ENCODE measurements at regions not wholly inside any gene's neighbourhood (a gene's known extent, or its start where the extent isn't known, plus 50 kb on each side); places are given as distances from the start of the nearest gene placed in this dataset.
"Not testable (repeated sequence)": the region's sequence is repeated elsewhere in the genome, so short reads cannot be mapped to it uniquely, and the experiment has no call there.

DNA sequence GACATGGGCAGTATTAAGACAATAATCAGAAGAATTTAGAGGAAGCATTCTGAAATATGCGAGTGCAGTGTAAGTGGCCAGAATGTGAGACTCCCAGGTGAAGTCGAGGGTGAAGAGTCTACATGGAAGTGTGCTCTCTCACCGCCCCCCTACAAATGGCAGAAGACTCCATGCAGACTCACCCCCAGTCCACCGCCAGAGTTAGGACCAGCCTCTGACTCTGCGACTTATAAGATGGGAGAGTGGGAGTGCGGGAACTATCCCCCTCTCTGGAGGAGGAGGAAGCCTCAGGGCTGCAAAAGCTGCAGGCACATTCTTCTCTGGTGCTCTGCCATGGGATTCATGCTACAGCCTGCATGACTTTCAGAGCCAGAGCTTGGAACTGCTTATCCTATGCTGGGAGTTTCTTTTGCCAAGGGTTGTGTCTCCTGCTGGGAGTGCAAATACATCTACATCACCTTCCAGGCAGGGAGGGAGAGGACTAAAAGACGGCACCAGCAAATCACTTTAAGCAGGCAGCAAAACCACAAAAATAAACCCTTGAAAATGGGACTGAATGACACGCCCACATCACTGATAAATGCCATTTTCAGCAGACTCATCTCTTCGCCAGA, 206.7 kb upstream of the SULF2 start:
- no peak for DNase-seq

DNA sequence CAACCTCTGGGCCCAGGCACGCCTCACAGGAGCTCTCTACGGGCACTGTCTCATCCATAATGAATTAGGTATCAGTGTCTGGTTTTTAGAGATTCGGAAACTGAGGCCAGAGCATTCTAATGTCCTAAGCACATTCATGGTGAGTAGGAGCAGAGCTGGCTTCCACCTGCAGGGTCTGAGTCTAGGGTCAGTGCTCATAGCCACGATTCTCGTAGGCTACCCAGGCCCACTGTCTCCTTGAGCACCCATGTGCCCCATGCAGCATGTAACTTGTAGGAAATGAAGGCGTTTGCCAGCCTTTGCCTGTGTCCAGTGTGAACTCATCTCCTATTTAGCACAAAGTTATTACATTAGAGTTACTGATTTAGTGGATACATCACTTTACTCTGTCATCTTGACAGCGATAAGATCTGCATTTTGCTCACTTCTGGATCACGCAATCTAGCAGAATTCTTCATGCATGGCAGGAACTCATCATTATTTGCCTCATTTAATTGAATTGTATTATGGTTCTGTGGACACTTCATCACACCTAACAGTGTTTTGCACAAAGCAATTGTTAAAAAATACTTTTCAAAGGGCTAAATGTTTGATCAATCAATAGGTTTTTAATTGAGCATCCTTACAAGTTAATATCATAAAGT, 205.3 kb upstream of the SULF2 start:
- no peak for DNase-seq

DNA sequence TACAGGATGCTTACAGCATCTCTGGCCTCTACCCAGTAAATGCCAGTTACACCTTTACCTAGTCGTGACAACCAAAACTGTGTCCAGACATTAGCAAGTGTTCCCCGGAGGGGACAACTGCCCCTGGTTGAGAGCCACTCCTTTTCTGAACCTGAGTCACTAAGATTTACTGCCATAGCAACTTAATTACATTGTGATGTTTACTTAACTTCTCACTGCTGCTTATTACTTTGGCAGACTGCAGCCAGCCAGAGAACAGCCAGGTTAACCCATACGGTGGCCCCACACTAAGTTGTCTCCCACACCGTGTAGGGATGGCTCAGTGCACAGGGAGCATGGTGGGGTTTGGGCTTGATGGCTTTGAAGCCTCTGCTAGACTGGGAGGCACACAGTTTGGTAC, 204.7 kb upstream of the SULF2 start:
- DNase-seq = no peak

DNA sequence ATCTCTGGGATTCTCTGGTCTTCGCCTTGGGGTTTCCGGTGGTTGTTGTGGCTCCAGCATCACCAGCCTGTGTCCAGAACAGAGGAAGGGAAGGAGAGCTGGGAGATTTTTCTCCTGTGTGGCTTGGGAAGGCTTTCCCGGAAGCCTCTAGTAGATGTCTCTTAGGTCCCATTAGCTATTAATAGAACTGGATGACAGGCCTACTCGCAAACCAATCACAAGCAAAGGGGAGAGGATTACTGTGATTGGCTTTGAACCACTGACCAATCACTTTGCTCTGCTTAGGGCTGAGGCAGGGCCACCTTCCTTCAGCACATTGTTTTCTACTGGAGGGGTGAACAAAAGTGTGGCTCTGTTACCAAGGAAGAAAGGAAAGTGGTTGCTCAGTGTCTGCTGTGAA, 203.4 kb upstream of the SULF2 start:
- DNase-seq = no peak

DNA sequence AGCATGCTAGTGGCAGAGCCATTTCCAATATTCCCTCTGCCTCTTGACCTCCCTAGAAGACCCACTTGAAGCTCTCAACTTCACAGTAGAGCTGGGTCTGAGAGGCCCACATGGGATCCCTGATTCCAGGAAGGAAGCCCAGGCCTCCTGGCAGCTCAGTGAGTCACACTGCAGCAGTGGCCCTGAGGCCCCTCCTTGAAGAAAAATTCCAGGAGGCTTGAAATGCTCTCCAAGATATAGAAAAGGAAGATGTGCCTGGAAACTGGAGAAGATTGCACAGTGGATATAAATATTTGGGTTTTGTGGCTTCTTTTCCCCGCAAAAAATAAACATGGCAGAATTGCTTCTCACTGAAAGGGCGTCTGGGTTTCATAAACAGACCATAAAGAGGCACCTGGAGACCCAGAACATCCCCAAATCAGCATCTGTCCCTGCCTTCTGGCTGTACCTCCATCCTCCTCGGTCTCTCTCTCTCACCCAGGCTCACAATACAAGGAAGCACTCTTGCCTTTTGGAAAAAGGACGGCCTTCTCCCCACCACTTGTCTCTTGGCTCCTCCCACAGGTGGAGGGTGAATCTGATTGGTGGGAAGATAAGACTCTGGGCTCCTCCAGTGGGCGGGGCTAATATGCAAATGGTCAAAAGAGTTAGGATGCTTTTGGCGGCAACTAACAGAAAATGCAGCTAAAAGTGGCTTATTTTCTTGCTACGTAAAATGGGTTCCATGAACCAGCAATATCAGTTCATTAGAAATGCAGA, 200.0 kb upstream of the SULF2 start:
- no peak for DNase-seq

DNA sequence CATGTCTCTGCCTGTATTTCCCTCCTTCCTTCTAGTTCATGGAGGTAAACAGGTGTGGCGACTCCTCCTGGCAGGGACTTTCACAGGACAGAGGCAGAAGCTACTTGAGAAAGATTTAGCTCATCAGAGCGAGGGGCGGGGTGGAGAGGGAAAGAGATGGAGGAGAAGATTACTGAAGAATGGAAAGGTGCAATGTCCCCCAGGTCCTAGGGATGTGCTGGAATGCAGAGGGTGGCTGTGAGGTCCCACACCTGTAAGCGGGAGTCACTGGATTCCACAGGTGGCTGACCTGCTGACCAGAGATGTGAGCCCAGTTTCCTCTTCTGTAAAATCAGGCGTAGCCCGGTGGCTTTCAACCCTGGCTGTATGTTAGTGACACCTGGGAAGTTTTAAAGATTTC, 199.2 kb upstream of the SULF2 start:
- no peak for DNase-seq

DNA sequence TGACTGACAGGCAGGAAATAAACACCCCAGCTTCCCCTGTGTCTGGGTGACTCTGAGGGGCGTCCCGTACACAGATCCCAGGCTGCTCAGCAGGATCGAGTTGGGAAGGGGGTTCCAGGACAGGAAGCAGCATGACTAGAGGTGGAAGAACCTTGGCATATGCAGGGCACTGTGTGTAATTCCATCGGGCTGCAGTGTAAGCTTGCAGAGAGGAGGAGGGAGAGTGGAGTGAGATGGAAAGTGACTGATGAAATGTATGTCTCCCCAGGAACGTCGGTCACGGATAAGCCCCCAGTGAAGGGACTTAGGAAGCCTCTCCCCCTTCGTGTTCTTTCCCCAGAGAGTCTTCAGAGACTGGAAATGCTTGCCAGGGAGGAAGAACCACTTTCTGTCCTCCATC, 198.4 kb upstream of the SULF2 start:
- DNase-seq = not testable (repeated sequence)

DNA sequence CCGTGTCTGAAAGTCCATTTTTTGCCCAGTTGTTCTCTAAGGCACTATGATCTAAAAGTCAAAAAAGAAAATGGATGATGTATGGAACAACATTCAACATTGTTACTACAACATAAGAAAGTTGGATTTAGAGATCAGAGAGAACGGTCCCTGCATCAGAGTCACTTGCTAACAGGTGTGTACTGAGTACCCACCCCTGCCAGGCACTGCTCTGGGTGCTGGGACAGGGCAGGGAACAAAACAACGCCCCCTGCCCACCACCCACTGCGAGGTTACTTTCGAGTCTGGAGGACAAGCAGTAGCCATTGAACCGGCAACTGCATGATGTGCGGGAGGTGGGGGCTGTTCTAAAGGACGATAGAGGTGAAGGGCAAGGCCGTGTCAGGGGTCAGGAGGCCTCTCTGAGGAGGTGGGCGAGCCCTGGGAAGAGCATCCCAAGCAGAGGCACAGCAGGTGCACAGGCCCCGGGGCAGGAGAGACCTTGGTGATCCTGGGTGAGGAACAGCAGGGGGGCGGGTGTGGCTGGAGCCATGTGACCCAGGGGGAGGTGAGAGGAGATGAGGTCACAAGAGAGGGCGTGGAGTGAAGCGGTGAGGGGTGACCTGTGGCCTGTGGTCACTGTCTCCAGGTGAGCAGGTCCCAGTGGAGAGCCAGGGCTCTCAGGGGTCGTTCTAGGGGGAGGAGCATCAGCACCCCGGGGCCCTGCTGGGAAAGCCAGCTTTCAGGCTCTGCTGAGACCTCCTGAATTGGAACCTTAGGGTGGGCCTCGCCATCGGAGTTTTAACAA, 197.5 kb upstream of the SULF2 start:
- no peak for DNase-seq

DNA sequence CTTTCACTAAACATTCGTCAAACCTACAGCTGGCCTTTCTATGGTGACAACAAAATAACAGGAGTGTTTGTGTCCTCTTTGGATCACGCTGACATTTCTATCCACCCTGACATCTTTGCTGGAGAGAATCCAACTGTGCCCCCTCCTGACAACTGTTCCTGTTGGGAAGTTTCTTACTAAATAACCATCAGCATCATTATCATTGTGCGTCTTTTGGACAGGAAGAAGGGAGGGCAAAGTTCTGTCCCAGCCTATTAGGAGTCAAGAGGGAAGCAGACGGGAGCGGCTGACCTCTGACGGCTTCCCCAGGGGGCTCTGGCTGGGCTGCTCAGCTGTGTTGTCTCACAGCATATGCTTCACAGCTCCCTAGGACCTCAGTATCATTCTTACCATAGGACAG, 195.9 kb upstream of the SULF2 start:
- no peak for DNase-seq

DNA sequence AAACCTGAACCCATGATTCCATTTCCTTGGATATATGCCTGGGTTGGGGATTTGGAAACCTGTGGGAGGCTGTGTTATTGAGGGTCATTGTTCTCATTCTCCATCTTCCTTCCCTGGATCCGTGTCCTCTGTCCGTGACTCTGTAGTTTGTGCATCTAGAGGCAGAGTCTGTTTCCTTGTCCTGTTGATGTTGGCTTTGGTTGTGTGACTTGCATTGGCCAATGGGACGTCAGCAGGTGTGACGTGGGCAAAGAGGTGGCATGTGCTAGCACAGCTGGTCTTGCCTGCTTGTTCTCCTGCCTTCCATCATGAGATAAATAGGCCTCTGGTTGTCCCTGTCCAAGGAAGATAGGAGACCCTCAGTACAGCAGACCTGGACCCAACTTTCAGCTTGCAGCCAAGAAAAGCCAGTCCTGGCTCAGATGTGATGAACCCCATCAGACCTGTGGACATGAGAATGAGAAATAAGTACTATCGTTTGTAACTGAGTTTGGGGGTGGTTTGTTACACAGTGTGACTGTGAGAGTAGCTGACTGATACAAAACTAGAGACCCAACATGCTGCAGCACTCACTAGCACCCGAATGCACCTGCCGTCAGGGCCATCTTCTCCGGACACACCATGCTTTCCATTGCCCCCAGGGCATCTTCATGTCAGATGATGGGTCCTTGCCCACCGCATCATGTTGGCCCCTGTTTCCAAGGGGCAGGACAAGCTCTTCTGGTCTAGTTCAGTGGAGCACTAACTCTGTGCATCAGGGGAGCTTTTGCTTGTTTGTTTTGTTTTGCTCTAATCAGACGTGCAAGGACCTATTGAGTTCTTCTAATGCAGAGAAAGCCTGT, 195.3 kb upstream of the SULF2 start:
- DNase-seq = no peak

DNA sequence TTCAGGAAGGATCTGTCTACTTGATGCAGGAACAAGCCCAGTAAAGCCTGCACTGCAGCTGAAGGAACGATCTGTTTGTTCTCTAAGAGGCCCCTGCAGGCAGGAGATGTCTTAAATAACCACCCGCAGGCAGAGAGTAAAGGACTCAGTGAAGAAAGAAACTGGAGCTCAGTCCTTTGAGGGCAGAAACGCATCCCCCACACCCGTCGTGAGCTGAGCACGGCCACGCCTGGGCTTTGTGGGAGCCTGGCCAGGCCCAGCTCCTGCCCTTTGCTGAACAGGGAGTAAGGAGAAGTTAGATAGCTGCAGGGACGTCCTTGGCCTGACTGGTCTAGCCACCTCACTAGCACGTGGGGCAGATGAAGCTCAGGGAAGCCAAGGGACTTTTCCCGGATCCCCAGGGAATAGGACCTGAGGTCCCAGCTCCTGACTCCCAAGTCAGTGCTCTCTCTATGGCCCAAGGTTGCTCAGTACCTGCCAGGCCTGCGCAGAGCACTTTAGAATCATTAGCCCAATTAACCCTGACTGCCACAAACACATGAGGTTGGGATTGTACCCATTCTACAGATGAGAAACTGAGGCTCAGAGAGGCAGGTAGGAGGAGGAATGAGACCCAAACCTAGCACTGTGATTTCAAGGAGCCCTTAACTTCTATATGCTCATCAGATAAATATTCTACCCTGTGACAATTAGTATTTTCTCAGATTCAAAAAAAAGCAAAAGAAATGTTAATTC, 194.2 kb upstream of the SULF2 start:
- DNase-seq = not testable (repeated sequence)

DNA sequence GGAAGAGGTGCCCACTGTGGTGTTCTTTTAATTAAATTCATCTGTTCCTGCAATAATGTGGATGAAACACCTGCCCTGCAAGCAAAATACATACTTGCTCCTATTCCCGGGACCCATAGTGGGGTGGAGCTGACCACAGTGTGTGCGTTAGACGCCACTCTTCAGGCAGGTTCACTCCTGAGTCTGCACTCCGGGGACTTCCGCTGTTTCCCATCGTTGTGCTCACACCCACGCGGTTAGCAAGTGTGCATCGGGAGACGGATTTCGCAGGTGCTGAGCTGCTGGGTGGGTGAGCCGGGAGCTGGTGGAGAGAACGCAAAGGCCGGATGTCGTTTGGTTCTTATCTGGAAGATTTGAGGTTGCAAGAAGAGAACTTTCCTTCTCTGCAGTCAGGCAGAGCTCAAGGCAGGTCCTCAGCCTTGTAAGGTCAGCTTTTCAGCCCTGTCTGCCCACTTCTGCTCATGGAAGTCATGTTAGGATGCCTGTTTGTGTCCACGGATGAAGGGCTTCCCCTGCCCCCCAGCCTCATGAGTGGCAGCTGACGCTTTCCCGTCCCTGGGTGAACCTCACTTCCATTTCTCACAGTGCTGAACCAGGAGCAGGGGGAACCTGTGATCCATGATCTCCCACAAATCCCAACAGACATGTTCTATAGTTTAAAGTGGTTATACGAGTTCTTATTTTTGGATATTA, 193.3 kb upstream of the SULF2 start:
- DNase-seq = not testable (repeated sequence)

DNA sequence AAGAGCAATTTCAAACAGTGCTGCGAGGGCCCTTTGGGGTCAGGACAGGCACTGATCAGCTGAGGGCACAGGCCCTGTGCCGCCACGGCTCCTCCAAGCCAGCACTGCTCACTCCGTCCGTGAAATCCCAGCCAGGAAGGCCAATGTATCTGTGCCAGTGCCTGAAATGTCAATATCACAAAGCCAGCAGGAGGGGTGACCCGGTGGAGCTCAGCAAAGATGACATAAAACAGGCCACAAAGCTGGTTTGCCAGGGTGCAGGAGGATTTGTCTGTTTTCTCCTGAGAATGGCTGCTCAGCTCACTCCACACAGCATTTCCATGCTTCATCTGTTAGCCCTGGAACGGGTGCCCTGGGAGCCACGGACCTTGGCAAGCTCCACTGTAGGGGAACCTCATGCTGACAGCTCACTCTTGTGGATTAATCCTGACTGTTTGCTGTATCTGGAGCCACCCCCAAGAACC, 192.5 kb upstream of the SULF2 start:
- not testable (repeated sequence) for DNase-seq

DNA sequence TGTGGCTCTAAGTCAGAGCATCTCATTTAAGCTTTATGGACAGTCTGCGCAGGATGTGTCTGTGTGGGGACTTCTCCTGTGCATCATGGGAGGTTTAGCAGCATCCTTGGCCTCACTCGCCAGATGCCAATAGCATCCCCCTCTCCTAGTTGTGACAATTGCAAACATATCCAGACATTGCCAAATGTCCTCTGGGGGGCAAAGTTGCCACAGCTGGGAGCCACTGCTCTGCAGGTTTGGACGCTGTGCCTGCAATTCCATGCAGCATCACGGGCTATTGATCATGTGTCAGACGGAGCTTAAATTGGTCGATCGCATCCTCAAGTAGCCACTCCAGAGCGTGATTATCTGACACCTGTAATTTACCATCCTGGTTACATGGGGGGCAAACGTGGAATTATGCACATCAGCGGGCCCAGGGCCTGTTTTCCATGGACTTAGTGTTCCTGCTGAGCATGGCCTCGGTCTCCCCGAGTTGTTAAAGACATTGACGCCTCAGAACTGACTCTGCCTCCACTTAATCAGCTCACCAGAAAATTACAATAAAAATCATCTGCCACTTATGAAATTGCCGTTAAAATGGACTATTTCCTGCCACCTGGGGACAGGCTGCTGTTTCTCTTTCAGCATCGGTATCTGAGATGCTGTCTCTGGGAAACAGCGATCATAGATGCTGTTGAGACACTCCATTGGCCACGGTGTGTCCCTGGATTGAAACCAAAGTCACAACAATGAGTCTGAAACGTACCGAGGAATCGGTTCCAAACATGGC, 191.9 kb upstream of the SULF2 start:
- not testable (repeated sequence) for DNase-seq

DNA sequence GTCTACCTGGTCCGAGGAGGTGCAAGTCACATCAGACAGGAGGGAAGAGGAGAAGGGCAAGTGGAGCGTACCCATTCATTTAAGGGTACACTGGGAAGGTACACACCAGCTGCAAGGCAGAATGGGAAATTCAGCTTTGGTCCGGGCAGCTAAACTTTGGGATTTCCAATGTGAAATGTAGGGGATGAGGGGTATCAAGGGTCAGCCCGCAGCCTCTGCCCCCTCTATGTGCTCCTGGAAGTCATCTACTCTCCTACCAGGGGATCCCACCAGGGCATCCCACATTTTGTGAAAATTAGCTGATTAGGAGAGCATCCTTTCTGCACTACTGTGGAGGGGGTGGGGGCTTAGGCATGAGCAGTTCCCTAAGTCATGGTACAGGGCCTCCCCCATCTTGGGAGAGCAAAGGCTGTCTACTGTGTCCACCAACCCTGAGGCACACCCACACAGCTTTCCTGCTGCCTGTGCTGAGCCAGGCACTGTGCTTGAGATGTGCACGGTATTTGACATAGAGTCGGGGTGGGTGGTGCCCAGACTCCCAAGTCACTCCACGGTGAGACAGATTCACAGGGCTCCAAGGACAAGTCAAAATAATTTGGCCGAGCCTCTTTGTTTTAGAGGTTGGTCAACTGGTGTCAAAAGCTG, 189.1 kb upstream of the SULF2 start:
- DNase-seq = no peak

DNA sequence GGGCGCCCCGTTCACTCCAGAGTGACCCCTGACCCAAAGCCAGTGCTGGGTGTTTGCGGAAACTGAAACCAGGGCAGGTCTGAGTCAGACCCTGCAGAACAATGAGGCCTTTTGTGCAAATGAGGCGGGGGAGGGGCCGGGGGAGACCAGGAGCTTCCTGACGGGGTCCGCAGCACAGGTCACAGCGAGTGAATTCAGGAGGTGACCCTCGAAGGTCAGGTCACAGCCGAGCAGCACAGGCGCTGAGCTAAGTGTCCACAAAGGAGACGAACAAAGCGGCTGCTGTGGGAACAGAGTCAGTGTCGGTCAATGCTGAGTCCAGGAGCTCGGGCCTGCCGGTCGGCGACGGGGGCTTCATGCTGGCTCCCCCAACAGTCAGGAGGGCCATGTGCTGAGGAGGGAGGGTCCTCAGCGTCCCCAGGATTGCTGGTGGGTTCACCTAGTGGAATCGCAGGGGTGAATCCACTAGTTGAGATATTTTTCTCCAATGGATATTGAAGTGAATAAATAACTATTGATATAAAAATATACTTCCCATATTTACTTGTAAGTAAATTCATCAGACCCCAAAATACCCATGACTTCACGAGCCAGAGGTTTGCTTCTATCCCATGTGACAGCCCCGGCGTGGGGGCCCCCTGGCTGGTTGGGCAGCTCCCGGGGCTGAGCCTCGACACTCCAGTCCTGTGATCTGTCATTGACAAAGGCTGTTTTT, 188.4 kb upstream of the SULF2 start:
- DNase-seq = no peak

DNA sequence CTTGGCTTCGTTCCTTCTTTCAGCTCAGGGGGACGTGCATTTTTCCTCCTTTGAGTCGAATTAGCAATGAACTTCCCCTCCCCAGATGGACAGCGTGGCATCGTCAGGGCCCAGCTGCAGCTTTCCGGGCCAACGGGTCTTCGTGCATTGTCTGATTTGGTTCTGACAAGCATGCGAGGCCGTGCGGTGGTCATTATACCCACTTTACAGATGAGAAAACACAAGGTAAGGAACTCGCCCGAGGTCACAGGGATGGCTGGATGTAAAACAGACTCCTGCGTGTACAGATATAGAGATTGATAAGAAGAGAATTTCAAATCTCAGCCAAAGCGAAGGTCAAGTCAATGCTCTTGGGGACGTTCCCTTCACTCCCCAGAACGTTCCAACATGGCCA, 187.6 kb upstream of the SULF2 start:
- DNase-seq = no peak

DNA sequence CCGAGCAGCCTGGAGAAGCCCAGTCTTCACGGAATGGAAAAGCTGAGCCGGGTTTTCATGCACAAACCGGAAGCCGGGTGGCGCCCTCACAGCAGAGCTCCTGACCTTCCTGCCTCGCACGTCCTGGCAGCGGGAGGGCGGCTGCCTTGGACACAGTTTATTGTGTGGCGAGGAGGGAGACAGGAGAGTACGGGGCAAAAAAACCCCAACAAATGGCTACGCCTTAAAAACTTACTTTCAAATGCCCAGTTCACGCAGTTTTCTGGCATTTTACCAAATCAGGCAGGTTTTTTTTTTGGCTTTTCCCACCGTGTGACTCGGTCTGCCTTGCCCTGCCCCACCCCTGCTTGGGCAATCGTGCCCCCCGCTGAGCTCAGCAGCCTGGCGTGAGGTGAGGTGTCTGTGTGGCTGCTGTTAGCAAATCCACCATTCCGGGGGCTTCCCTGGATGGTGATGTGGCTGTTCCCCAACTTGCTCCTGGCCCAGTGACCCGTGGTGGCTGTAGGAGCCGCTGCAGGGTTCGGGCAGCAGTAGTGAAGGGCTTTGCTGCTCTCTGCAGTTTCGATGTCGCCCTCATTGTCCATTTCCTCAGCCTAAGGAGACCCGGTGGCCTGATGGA, 187.1 kb upstream of the SULF2 start:
- DNase-seq = not testable (repeated sequence)

All from NCI-H1694 treated with DMSO at 0.1 percent for 48 hours (cell line).